GM12878 (cell line): ENCODE measurements at regions not wholly inside any gene's neighbourhood (a gene's known extent, or its start where the extent isn't known, plus 50 kb on each side); places are given as distances from the start of the nearest gene placed in this dataset.

Source experiments
- ATAC-seq: fragments of 200-7000 bp; cut with Tn5 transposase; 3 replicates; pipeline ENCODE4 v1.9.1; 2020; ENCODE audit warnings: mild to moderate bottlenecking, moderate library complexity
- BruUV-seq: library from RNA; stranded (reverse); fragments of 400-500 nt; replicated peaks from 2 replicates; lab custom pipeline; 2021; lab: Mats Ljungman, UMichigan
- CTCF ChIA-PET: fragments of 300-600 bp; sonication (Branson Sonifier 250); formaldehyde crosslinking; extraction: SDS; loops from one replicate; lab custom pipeline; 2021; ENCODE audit warnings: inconsistent platforms; lab: Yijun Ruan, JAX
- POLR2A ChIA-PET: fragments of 350-600 bp; formaldehyde crosslinking; extraction: SDS; loops from one replicate; lab custom pipeline; 2021; ENCODE audit warnings: inconsistent platforms; lab: Charles Lee
- RAD21 ChIA-PET: fragments of 300-600 bp; sonication (Branson Sonifier 250); formaldehyde crosslinking; loops from one replicate; lab custom pipeline; 2023; ENCODE audit warnings: antibody characterized with exemption; ENCODE audit not compliant: unreplicated experiment; lab: Charles Lee
- SMC1A ChIA-PET: fragments of 300-600 bp; sonication (Branson Sonifier 250); formaldehyde crosslinking; loops from one replicate; lab custom pipeline; 2023; ENCODE audit not compliant: unreplicated experiment, uncharacterized antibody; lab: Charles Lee
- DNase-seq: peaks from one replicate; pipeline ENCODE4 v3.0.0-alpha.2; 2011; ENCODE audit warnings: low read depth, low spot score
- FAIRE-seq: peaks from 3 replicates; lab custom pipeline; 2011; peaks lifted over from hg19 to GRCh38; lab: Jason Lieb, UNC
- H2AFZ ChIP-seq: 2 replicates; pipeline ENCODE4 v1.6.0; 2011; ENCODE audit warnings: low read depth, low read length, control low read depth; ENCODE audit not compliant: control insufficient read depth
- H3K27ac ChIP-seq: 2 replicates; pipeline ENCODE4 v1.5.1; 2011; ENCODE audit warnings: control low read depth; ENCODE audit not compliant: control insufficient read depth, insufficient read depth
- H3K27me3 ChIP-seq, 2 experiments: replicated peaks in 1 of 2; 2 replicates each; pipeline versions ENCODE4 v1.6.0 to v1.6.1; 2011; ENCODE audit warnings: low read length in 1 of 2; ENCODE audit not compliant: control insufficient read depth in 2 of 2, insufficient read depth in 2 of 2
- H3K36me3 ChIP-seq, 2 experiments: 2 replicates each; pipeline ENCODE4 v1.5.1; 2011; ENCODE audit warnings: low read length in 1 of 2; ENCODE audit not compliant: control insufficient read depth in 2 of 2, insufficient read depth in 2 of 2
- H3K4me1 ChIP-seq: 2 replicates; pipeline ENCODE4 v1.6.1; 2011; ENCODE audit warnings: mild to moderate bottlenecking, low read length, moderate library complexity, mixed read lengths; ENCODE audit not compliant: control insufficient read depth, insufficient read depth
- H3K4me2 ChIP-seq: 2 replicates; pipeline ENCODE4 v1.6.0; 2011; ENCODE audit warnings: control low read depth; ENCODE audit not compliant: control insufficient read depth, insufficient read depth
- H3K4me3 ChIP-seq: fragments of 200-600 bp; sonication (generic); 2 replicates; pipeline ENCODE4 v1.5.1; 2016
- H3K79me2 ChIP-seq: 2 replicates; pipeline ENCODE4 v1.6.0; 2011; ENCODE audit warnings: low read length; ENCODE audit not compliant: control insufficient read depth, insufficient read depth
- H3K9ac ChIP-seq: 2 replicates; pipeline ENCODE4 v1.8.0; 2011; ENCODE audit warnings: low read length, control low read depth, mixed read lengths; ENCODE audit not compliant: control insufficient read depth, insufficient read depth
- H3K9me3 ChIP-seq: replicated peaks from 3 replicates; pipeline ENCODE4 v1.5.1; 2011; ENCODE audit warnings: mild to moderate bottlenecking, low read length; ENCODE audit not compliant: control insufficient read depth, insufficient read depth
- H4K20me1 ChIP-seq: 2 replicates; pipeline ENCODE4 v1.6.0; 2011; ENCODE audit not compliant: control insufficient read depth, insufficient read depth
- BCLAF1 ChIP-seq: fragments of 450-650 bp; IDR thresholded peaks from 2 replicates; pipeline ENCODE4 v1.6.1; 2017; ENCODE audit warnings: antibody characterized with exemption, mild to moderate bottlenecking, moderate library complexity
- CBX3 ChIP-seq: fragments of 200-600 bp; sonication (generic); IDR thresholded peaks from 2 replicates; pipeline ENCODE4 v1.6.1; 2016; ENCODE audit warnings: low read depth, borderline replicate concordance
- ELK1 ChIP-seq: IDR thresholded peaks from 2 replicates; pipeline ENCODE4 v1.6.1; 2012; ENCODE audit warnings: low read depth, low read length, improper control_type of control experiment
- ETV6 ChIP-seq, 2 experiments: fragments of 450-650 bp in 1 of 2; IDR thresholded peaks in 1 of 2; conservative IDR thresholded peaks in 1 of 2; 2 replicates each; pipeline ENCODE4 v1.6.1; 2014; ENCODE audit warnings: antibody characterized with exemption in 1 of 2, borderline replicate concordance in 1 of 2, low read depth in 1 of 2, mild to moderate bottlenecking in 1 of 2, moderate library complexity in 1 of 2
- IRF4 ChIP-seq: IDR thresholded peaks from 2 replicates; pipeline ENCODE4 v1.6.1; 2011; ENCODE audit warnings: low read depth, low read length
- MYB ChIP-seq: fragments of 150-350 bp; IDR thresholded peaks from 2 replicates; pipeline ENCODE4 v1.6.1; 2014; ENCODE audit warnings: mild to moderate bottlenecking, low read depth, low read length, borderline replicate concordance
- NBN ChIP-seq: fragments of 450-650 bp; IDR thresholded peaks from 2 replicates; pipeline ENCODE4 v1.6.1; 2016
- PML ChIP-seq: IDR thresholded peaks from 2 replicates; pipeline ENCODE4 v1.6.1; 2012; ENCODE audit warnings: low read length, inconsistent platforms
- RAD21 ChIP-seq: IDR thresholded peaks from 2 replicates; pipeline ENCODE4 v1.6.1; 2011; ENCODE audit warnings: mild to moderate bottlenecking, low read depth, low read length, moderate library complexity; ENCODE audit not compliant: insufficient read depth
- RB1 ChIP-seq: fragments of 450-650 bp; formaldehyde crosslinking; IDR thresholded peaks from 2 replicates; pipeline ENCODE4 v1.6.1; 2017; ENCODE audit warnings: mild to moderate bottlenecking, borderline replicate concordance
- SIX5 ChIP-seq: IDR thresholded peaks from 2 replicates; pipeline ENCODE4 v1.6.1; 2011; ENCODE audit warnings: mild to moderate bottlenecking, low read depth, low read length, moderate library complexity; ENCODE audit not compliant: severe bottlenecking
- SKIL ChIP-seq: fragments of 450-650 bp; IDR thresholded peaks from 2 replicates; pipeline ENCODE4 v1.6.1; 2017; ENCODE audit warnings: mild to moderate bottlenecking, low read depth, inconsistent platforms; ENCODE audit not compliant: poor library complexity, severe bottlenecking
- TBL1XR1 ChIP-seq: IDR thresholded peaks from 2 replicates; pipeline ENCODE4 v1.6.1; 2012; ENCODE audit warnings: low read depth, low read length, improper control_type of control experiment
- TCF3 ChIP-seq: IDR thresholded peaks from 2 replicates; pipeline ENCODE4 v1.6.1; 2012; ENCODE audit warnings: low read depth, mild to moderate bottlenecking, low read length, borderline replicate concordance; ENCODE audit not compliant: insufficient read depth
- WRNIP1 ChIP-seq: IDR thresholded peaks from 2 replicates; pipeline ENCODE4 v1.6.1; 2011; ENCODE audit warnings: low read depth, low read length, improper control_type of control experiment, borderline replicate concordance
- ZBTB33 ChIP-seq: fragments of 450-650 bp; IDR thresholded peaks from 2 replicates; pipeline ENCODE4 v1.6.1; 2017; ENCODE audit warnings: mild to moderate bottlenecking
- ZNF274 ChIP-seq: IDR thresholded peaks from one replicate; pipeline ENCODE4 v1.8.0; 2011; ENCODE audit not compliant: insufficient read length, insufficient read depth
- in situ Hi-C: fragments of 300-500 bp; cut with MboI; formaldehyde crosslinking; loops from 9 replicates; pipeline ENCODE4 v1.14.3; 2018; ENCODE audit warnings: mixed read lengths
- intact Hi-C: fragments of 100-400 bp; cut with micrococcal nuclease; formaldehyde crosslinking; loops from one replicate; pipeline ENCODE4 v1.14.2; 2022; ENCODE audit not compliant: unreplicated experiment

- no peak for TF ChIP-seq RB1
- TF ChIP-seq ZBTB33, result no peak
- no peak for TF ChIP-seq PML
Measured at GRCh38 chr3:178137831-178138230, 398.4 kb upstream of the KCNMB2 start (continued).

GRCh38 chr3:178139116-178139515, 397.1 kb upstream of the KCNMB2 start:
- ChIA-PET CTCF (no interaction called here), POLR2A (no interaction called here), SMC1A (interaction anchor here (1.4 kb wide), 1 partner anchor 18 kb away, joined by 4 read pairs; no protein-coding TSS in a partner anchor), RAD21 (no interaction called here)
- intact Hi-C loops, result no loop called here
- BruUV-seq, result no TSS peak
- Histone ChIP-seq H3K36me3 (no peaks in the 10 kb centered on the region), H3K4me3 (no peak overlapping the region), H3K9ac (no peak overlapping the region), H2AFZ (no peak overlapping the region), H4K20me1 (no peaks in the 10 kb centered on the region; the same call in 1 of the 2 replicates), H3K27me3 (no peaks in the 10 kb centered on the region), H3K4me2 (no peak overlapping the region), H3K9me3 (no peaks in the 10 kb centered on the region), H3K79me2 (no peaks in the 10 kb centered on the region), H3K27ac (no peak overlapping the region), H3K4me1 (no peaks in the 10 kb centered on the region)
- FAIRE-seq (no peak), ATAC-seq (no peak), DNase-seq (no peak)
- in situ Hi-C loops, result no loop called here
- TF ChIP-seq TCF3 (no peak), NBN (no peak), SIX5 (no peak), SKIL (no peak), CBX3 (no peak), ZNF274 (no peak), ETV6 (conservative IDR thresholded peaks at IDR 0.05 in 1 of 2, IDR thresholded peaks at IDR 0.05 in 1 of 2; ENCODE audit: borderline replicate concordance in 1 of 2, low read depth in 1 of 2) (no peak), IRF4 (no peak), WRNIP1 (no peak), ELK1 (no peak), MYB (no peak), BCLAF1 (no peak), RAD21 (no peak), TBL1XR1 (no peak)
